ENCODE measurements at regions not wholly inside any gene's neighbourhood (a gene's known extent, or its start where the extent isn't known, plus 50 kb on each side); places are given as distances from the start of the nearest gene placed in this dataset.

DNA sequence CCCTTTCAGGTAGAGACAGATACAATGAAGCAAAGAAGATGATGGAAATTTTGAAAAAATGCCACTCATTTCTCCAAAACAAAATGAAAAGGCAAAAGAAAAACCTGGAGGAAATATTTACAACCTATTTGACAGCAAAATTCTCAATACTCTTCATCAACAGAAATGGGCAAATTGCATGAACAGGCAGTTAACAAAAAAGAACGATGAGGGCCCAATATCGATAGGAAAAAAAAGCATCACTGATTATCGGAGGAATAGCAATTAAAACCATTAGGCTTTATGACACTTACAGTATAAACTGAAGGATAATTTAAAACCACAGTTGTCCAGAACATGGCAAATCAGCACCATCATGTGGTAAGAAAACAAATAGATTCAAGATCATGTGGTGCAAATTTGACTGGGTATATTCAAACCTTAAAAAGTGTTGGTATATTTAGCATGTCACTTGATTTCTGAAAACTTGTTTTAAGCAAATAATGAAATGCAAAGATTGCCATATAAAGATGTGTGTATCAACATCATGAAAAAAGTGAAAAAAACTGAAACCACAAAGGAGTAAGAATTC, 222.9 kb downstream of the BRD1 start:
- WGBS, 5 donors, result 94 to 100% (median 96%) methylated on average over 3 of the region's 3 CpGs
- DNase-seq, result no peak
- Histone ChIP-seq H3K4me3 (no peak overlapping the region), H3K36me3 (peaks cover 0 to 63% (median 5%) of the 10 kb centered on the region in 6 donors), H3K4me1 (peaks cover 0 to 19% (median 3%) of the 10 kb centered on the region in 6 donors), H3K27me3 (replicated peaks in 1 of 7) (no peaks in the 10 kb centered on the region), H3K27ac (no peak overlapping the region), H3K9me3 (peaks cover 0 to 32% (median 28%) of the 10 kb centered on the region in 8 donors)
- TF ChIP-seq POLR2A (IDR thresholded peaks at IDR 0.05), result no peak
- TF ChIP-seq, protein P1, sequence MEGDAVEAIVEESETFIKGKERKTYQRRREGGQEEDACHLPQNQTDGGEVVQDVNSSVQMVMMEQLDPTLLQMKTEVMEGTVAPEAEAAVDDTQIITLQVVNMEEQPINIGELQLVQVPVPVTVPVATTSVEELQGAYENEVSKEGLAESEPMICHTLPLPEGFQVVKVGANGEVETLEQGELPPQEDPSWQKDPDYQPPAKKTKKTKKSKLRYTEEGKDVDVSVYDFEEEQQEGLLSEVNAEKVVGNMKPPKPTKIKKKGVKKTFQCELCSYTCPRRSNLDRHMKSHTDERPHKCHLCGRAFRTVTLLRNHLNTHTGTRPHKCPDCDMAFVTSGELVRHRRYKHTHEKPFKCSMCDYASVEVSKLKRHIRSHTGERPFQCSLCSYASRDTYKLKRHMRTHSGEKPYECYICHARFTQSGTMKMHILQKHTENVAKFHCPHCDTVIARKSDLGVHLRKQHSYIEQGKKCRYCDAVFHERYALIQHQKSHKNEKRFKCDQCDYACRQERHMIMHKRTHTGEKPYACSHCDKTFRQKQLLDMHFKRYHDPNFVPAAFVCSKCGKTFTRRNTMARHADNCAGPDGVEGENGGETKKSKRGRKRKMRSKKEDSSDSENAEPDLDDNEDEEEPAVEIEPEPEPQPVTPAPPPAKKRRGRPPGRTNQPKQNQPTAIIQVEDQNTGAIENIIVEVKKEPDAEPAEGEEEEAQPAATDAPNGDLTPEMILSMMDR (IDR thresholded peaks at IDR 0.05 in 8 of 11, conservative IDR thresholded peaks at IDR 0.05 in 3 of 11), result no peak
- no peak for TF ChIP-seq POLR2AphosphoS5 (IDR thresholded peaks at IDR 0.05)
- intact Hi-C loops (cut with DNase I; ENCODE audit: low total_unique reads), result no loop called here

DNA sequence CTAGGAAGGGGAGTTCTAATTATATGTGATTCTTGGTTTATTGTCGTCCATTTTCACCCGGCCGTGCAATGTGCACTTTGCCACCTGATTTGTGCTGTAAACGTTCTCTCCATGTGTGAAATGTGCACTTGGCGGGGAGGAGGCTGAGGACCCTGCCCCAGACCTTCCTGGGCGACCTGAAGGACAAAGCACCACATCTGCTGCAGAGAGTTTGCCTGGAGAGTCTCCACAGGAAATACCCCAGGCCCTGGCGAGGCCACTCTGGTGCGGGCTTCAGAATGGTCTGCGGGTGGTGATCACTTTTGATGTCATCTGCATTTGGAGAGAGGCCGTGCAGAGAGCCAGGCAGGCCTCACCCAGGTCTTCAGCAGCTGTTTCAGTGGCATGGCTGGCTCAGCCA, 224.7 kb downstream of the BRD1 start:
- no peaks in the 10 kb centered on the region for H3K27me3 ChIP-seq (replicated peaks in 1 of 7)
- intact Hi-C loops (cut with DNase I; ENCODE audit: low total_unique reads), result no loop called here
- H3K4me1 ChIP-seq, result peaks cover 0 to 23% (median 3%) of the 10 kb centered on the region in 6 donors
- H3K36me3 ChIP-seq, result peaks cover 0 to 56% (median 4%) of the 10 kb centered on the region in 6 donors
- H3K27ac ChIP-seq, result no peak overlapping the region
- no peak for DNase-seq
- H3K4me3 ChIP-seq, result no peak overlapping the region
- peaks cover 0 to 32% (median 28%) of the 10 kb centered on the region in 8 donors for H3K9me3 ChIP-seq
- no peak for TF ChIP-seq POLR2A (IDR thresholded peaks at IDR 0.05)
- TF ChIP-seq POLR2AphosphoS5 (IDR thresholded peaks at IDR 0.05), result no peak
- TF ChIP-seq, protein P1 (IDR thresholded peaks at IDR 0.05 in 8 of 11, conservative IDR thresholded peaks at IDR 0.05 in 3 of 11), result no peak
- 87 to 93% (median 90%) methylated on average over 9 to 10 of the region's 10 CpGs for whole genome bisulfite sequencing, 5 donors

DNA sequence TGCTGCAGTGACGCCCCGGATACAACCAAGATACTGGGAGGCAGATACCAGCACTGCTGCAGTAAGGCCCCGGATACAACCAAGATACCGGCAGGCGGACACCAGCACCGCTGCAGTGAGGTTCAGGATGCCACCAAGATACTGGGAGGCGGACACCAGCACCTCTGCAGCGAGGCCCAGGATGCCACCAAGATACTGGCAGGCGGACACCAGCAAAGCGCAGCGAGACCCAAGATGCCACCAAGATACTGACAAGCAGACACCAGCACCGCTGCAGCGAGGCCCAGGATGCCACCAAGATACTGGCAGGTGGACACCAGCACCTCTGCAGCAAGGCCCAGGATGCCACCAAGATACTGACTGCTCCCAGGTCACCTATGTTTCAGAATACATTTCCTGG, 225.2 kb downstream of the BRD1 start:
- Histone ChIP-seq H3K4me1 (peaks cover 0 to 23% (median 3%) of the 10 kb centered on the region in 6 donors), H3K4me3 (no peak overlapping the region), H3K27ac (no peak overlapping the region), H3K9me3 (peaks cover 0 to 32% (median 28%) of the 10 kb centered on the region in 8 donors), H3K27me3 (replicated peaks in 1 of 7) (no peaks in the 10 kb centered on the region), H3K36me3 (peaks cover 0 to 56% (median 1%) of the 10 kb centered on the region in 6 donors)
- TF ChIP-seq POLR2A (IDR thresholded peaks at IDR 0.05), result no peak
- TF ChIP-seq, protein P1 (IDR thresholded peaks at IDR 0.05 in 8 of 11, conservative IDR thresholded peaks at IDR 0.05 in 3 of 11), result no peak
- intact Hi-C loops (cut with DNase I; ENCODE audit: low total_unique reads), result no loop called here
- WGBS, 5 donors, result 96 to 100% (median 98%) methylated on average over 11 to 13 of the region's 13 CpGs
- no peak for DNase-seq

DNA sequence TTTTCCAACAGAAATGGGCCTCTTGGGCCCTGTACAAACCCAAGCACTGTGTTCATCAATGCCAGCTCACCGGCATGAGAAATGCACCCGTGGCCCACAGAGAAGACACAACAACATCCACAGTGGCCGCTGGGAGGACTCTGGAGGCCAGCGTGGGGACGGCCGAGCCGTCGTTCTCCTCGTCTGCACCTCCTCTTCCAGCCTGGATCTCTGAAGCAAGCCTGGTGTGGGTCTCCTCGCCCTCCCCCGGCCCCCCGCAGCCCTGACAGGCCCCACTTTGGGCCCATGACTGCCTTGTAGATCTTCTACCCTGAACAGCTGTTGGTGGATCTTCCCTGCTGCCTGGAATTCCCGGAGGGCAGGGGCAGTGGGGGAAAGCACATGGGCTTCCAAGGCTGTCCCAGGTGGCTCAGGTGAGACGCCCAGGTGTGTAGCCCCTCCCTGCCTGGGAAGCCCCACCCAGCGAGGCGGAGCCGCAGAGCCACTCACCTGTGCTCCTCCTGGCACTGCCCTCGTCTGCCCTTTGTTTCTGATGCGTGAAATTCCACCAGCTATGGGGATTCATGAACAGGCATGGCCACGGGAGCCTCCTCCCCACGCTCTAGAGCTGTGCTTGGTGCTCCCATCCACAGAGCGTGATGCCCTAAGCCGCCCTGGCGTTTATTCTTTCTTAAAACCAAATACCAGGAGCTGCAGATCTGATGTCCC, 225.9 kb downstream of the BRD1 start:
- WGBS, 5 donors, result 92 to 96% (median 94%) methylated on average over 20 to 24 of the region's 24 CpGs
- Histone ChIP-seq H3K9me3 (peaks cover 0 to 32% (median 28%) of the 10 kb centered on the region in 8 donors), H3K27ac (no peak overlapping the region), H3K4me1 (peaks cover 0 to 23% (median 3%) of the 10 kb centered on the region in 6 donors), H3K36me3 (peaks cover 0 to 54% (median 0%) of the 10 kb centered on the region in 6 donors), H3K27me3 (replicated peaks in 1 of 7) (no peaks in the 10 kb centered on the region), H3K4me3 (no peak overlapping the region)
- TF ChIP-seq, protein P1 (IDR thresholded peaks at IDR 0.05 in 8 of 11, conservative IDR thresholded peaks at IDR 0.05 in 3 of 11), result no peak
- TF ChIP-seq POLR2A (IDR thresholded peaks at IDR 0.05), result no peak
- no peak for TF ChIP-seq POLR2AphosphoS5 (IDR thresholded peaks at IDR 0.05)
- intact Hi-C loops (cut with DNase I; ENCODE audit: low total_unique reads), result no loop called here
- DNase-seq, result no peak

Data from spleen (tissue), 11 donors.